Umbilical cord (tissue), 1 donor: ENCODE measurements at regions not wholly inside any gene's neighbourhood (a gene's known extent, or its start where the extent isn't known, plus 50 kb on each side); places are given as distances from the start of the nearest gene placed in this dataset.
"Not testable (repeated sequence)": the region's sequence is repeated elsewhere in the genome, so short reads cannot be mapped to it uniquely, and the experiment has no call there.

ENCODE experiments used
- DNase-seq: peaks from one replicate; pipeline ENCODE4 v3.0.0-alpha.2; 2015; ENCODE audit warnings: low spot score

DNA sequence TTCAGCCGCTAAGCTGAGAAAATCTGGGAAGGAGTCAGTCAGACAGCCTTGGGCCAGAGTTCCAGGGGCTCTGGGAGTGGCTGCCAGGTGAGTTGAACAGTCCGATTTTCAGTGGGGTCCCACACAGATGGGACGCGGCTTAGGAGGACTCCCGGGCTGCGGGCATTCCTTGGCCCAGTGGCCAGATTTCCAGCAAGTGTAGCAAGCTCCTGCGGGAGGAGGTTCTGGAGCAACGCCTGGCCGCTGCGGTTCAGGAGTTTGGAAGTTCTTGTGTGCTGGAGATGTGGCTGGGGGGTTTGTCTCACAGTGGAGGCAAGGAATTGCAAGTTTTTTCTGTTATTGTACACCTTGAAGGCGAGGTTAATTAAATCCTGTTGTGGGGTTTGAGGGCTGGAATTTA, 1020.1 kb upstream of the MANEA start:
- not testable (repeated sequence) for DNase-seq

DNA sequence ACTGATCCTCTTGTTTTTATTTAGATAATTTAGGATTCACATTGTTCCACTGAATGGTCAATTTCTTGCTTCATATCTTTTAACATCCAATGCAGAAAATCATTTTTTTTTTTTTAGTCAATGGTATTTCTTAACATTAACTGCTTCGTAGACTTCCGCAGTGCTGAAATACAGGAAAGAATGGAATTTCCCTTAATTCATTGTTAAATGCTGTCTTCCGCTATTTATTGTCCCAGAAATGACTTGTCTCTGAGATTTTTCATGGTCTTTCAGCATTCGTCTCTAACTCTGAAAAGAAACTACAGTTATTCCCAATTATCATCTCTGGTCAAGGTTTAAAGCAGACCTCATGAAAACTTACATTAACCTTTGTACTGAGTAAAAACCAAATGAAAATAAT, 1029.1 kb upstream of the MANEA start:
- DNase-seq: no peak

DNA sequence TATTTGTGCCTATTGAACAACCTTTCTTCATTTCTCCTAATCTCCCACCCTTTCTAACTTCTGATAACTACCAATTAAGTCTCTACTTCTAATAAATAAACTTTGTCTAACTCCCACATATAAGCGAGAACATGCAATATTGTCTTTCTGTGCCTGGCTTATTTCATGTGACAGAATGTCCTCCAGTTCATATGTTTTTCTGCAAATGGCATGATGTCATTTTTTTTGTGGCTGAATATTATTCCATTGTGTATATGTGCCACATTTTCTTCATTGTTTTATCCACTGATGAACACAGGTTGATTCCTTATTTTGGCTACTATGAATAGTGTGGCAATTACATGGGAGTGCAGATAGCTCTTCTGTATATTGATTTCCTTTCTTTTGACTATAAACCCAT, 1041.5 kb upstream of the MANEA start:
- DNase-seq: no peak

DNA sequence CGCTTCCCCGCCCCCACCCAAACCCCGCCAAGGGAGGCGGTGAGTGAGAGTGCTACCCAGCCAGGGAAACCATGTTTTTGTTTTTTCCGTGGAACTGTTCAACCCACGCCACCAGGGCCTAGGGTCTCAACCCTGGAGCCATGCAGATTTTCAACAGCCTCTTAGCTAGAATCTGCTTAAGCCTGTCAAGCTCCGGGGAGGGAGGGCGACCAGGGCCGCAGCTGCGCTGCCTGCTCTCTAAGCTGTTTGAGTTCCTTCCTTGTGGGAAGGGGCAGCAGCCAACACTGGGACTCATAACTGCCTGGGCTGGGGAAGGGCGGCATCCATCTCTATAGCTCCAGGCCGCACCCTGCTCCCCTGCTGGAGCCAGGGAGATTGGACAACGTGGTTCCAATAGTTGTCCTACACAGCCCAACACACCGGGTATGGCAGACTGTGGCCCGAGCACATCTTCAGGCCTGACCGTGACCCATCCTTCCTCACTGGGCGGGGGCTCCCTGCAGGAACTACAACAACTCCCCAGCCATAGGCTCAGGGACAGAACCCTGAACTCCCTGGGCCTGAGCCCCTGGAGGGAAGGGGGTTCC, 1065.7 kb upstream of the MANEA start:
- no peak for DNase-seq

GRCh38 chr6:94510877-94511276, 1066.5 kb upstream of the MANEA start:
- DNase-seq: no peak

- no peak for DNase-seq
Observed at GRCh38 chr6:94501516-94501915, 1075.8 kb upstream of the MANEA start.

DNA sequence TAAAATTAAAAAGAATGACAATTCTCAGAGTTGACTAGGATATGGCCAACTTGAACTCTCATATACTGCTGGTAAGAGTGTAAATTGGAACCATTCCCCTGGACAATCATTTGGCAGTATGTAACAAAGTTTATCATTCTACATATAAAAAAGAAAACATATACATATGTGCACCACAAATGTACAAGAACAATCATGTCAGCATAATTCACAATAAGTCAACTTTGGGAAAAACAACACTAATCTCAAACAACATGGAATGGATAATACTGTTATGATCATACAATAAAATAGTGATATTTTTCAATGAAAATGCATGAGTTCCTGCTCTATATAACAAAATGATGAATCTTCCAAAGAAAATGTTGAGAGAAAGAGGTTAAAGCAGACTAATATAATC, 1078.7 kb upstream of the EPHA7 start:
- DNase-seq: no peak

GRCh38 chr6:94494500-94494899, 1075.1 kb upstream of the EPHA7 start:
- DNase-seq: no peak

DNA sequence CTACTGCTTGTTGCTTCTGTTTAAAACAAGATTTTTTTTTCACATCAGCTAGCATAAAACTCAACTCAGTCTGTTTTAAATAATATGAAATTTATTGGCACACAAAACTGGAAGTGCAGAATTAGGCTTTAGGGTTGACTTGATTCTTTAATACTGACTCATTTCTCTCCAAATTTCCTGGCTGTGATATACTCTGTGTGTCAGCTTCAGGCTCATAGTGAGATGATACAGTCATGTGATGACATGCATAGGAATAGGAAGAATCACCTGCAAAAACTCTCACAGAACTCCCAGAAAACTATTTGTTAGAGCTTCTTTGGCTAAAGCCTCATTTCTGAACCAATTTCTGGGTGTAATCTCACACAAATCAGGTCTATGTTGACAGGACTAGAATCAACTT, 1068.0 kb upstream of the EPHA7 start:
- DNase-seq: no peak

GRCh38 chr6:94478133-94479005, 1059.0 kb upstream of the EPHA7 start:
- DNase-seq: no peak

DNA sequence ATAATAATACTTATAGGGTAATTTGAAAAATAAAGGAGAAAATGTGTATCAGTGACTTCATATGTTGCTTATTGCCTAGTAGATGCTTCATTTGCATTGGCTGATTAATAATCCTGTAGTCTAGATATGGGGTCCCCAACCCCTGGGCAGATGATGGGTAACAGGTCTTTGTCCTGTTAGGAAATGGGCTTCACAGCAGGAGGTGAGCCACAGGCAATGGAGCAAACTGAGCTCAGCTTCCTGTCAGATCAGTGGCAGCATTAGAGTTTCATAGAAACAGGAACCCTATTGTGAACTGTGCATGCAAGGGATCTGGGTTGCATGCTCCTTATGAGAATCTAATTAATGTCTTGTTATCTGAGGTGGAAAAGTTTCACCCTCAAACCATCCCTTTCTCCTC, 1049.5 kb upstream of the EPHA7 start:
- no peak for DNase-seq

DNA sequence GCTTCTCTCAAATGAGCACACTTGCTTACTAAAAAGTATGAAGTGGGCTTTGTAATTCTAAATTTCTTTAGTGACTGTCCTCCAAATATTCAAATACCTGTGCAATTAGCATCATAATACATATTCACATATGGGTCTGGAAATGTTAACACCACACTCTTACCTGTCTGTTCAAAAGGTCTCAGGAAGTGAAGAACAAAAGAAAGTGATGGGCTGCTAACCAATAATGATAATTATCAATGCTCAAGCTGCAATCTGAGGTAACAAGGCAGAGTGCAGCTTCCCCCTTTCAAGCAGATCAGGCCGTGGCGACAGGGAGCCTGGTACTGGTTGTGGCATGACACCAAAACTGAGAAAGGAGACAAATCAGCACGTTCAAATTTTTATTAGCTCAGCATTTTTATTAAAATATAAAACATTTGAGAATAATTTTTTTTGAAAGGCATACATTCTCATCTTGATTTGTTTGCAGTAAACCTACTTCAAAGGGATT, 1044.7 kb upstream of the EPHA7 start:
- DNase-seq: no peak

GRCh38 chr6:94463306-94463705, 1043.9 kb upstream of the EPHA7 start:
- DNase-seq: no peak

- no peak for DNase-seq
Observed at GRCh38 chr6:94462231-94462630, 1042.9 kb upstream of the EPHA7 start.

DNA sequence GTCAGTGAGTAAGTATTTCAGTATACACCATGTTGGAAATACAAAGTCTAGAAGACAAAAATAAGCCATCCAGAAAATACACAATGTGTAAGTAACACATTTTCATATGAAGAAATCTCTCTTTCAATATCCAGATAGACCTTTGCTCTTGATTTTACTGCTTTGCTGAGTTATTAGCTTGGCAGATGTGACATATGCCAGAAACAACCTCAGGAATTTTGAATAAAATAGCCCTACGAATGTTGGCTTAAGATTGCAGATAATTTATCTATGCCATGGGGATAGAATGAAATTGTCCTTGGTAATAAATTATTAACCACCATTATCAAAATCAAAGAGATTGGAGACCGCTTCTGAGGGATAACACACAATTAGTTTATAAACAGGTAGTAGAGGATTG, 1036.9 kb upstream of the EPHA7 start:
- no peak for DNase-seq

- DNase-seq: no peak
Observed at GRCh38 chr6:94454231-94454630, 1034.9 kb upstream of the EPHA7 start.

DNA sequence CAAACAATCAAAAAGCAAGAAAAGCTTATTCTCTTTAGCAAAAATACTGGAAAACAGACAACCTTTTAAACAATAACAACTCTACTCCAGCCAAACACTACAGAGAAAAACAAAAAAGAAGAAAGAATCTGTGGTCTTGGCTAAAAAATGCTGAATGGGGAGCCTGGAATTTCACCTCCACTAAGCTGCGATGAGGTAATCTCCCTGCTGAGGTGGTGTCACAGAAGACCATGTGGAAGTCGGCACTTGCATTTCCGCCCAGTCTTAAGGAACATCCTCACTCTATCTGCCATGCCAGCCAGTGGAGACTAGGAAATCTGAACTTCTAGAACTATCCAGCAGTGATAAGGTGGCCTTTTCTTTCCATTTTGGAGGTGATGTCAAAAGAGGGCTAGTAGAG, 1026.8 kb upstream of the EPHA7 start:
- DNase-seq: no peak

GRCh38 chr6:94443701-94444100, 1024.3 kb upstream of the EPHA7 start:
- DNase-seq: no peak

GRCh38 chr6:94424692-94425091, 1005.3 kb upstream of the EPHA7 start:
- DNase-seq: no peak

- DNase-seq: no peak
Observed at GRCh38 chr6:94417363-94417762, 998.0 kb upstream of the EPHA7 start.

GRCh38 chr6:94414041-94414440, 994.7 kb upstream of the EPHA7 start:
- DNase-seq: no peak

- no peak for DNase-seq
Observed at GRCh38 chr6:94401311-94401710, 982.0 kb upstream of the EPHA7 start.

DNA sequence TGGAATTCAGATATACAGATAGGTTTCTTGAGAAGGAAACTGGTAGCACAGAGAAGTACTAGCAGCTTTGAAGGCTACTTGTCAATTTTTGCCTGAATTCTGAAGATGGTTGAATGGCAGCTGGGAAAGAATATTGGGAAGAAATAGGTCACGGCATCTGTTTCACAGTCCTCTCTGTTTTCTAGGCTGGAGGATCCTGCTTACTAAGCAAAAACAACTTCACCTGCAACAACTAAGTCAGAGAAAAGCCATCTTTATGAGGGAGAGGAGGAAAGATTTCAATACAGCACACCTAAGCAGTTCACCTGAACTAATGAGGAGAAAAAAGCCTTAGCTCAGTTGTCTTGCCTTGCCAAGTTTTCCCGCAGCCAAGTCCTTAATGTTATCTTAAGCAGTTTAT, 975.5 kb upstream of the EPHA7 start:
- no peak for DNase-seq
